Endothelial cell of umbilical vein (primary cell): ENCODE measurements at regions not wholly inside any gene's neighbourhood (a gene's known extent, or its start where the extent isn't known, plus 50 kb on each side); places are given as distances from the start of the nearest gene placed in this dataset.

Experiments
- BruUV-seq: library from RNA; stranded (reverse); fragments of 400-500 nt; replicated peaks from 2 replicates; lab custom pipeline; 2021; lab: Mats Ljungman, UMichigan
- CTCF ChIA-PET: fragments of 300-600, 350-600 bp; sonication (Branson Sonifier 250); formaldehyde crosslinking; loops from one replicate; lab custom pipeline; 2021; ENCODE audit warnings: antibody characterized with exemption, inconsistent platforms; lab: Charles Lee
- POLR2A ChIA-PET: fragments of 300-600, 350-600 bp; sonication (Branson Sonifier 250); formaldehyde crosslinking; loops from one replicate; lab custom pipeline; 2021; ENCODE audit warnings: antibody characterized with exemption, inconsistent platforms; lab: Charles Lee
- DNase-seq: peaks from one replicate; pipeline ENCODE4 v3.0.0-alpha.2; 2011; ENCODE audit warnings: low read depth, low spot score
- FAIRE-seq: peaks from 2 replicates; lab custom pipeline; 2011; peaks lifted over from hg19 to GRCh38; lab: Jason Lieb, UNC
- H2AFZ ChIP-seq: 2 replicates; pipeline ENCODE4 v1.6.0; 2012; ENCODE audit warnings: low read depth, low read length, control low read depth, inconsistent platforms
- H3K27ac ChIP-seq: 2 replicates; pipeline ENCODE4 v1.5.1; 2011; ENCODE audit warnings: low read depth, mild to moderate bottlenecking, control low read depth, low read length, moderate library complexity; ENCODE audit not compliant: insufficient read depth
- H3K27me3 ChIP-seq, 2 experiments: 2 replicates each; pipeline versions ENCODE4 v1.6.0 to v1.6.1; 2011; ENCODE audit warnings: low read length in 2 of 2, mixed read lengths in 1 of 2; ENCODE audit not compliant: control insufficient read depth in 2 of 2, insufficient read depth in 2 of 2
- H3K36me3 ChIP-seq, 2 experiments: 2 replicates in 1 of 2; 3 replicates in 1 of 2; pipeline ENCODE4 v1.5.1; 2011; ENCODE audit warnings: low read length in 2 of 2, mild to moderate bottlenecking in 1 of 2, moderate library complexity in 1 of 2; ENCODE audit not compliant: control insufficient read depth in 2 of 2, insufficient read depth in 2 of 2; ENCODE audit errors: extremely low read depth in 1 of 2
- H3K4me1 ChIP-seq: 3 replicates; pipeline ENCODE4 v1.5.1; 2011; ENCODE audit warnings: mild to moderate bottlenecking, low read length; ENCODE audit not compliant: control insufficient read depth, insufficient read depth; ENCODE audit errors: extremely low read depth
- H3K4me2 ChIP-seq: 2 replicates; pipeline ENCODE4 v1.6.1; 2011; ENCODE audit warnings: low read length, control low read depth, mixed read lengths; ENCODE audit not compliant: insufficient read depth
- H3K4me3 ChIP-seq, 3 experiments: fragments of 200-600 bp in 1 of 3; sonication (generic), shearing (Covaris generic) in 1 of 3; replicated peaks in 1 of 3; 2 replicates each; pipeline ENCODE4 v1.5.1; 2011 to 2016; ENCODE audit warnings: control low read depth in 3 of 3, low read length in 3 of 3, mild to moderate bottlenecking in 2 of 3, inconsistent platforms in 1 of 3, low read depth in 1 of 3, moderate library complexity in 1 of 3; ENCODE audit not compliant: insufficient read depth in 1 of 3
- H3K79me2 ChIP-seq: 2 replicates; pipeline ENCODE4 v1.6.0; 2012; ENCODE audit warnings: low read length, inconsistent platforms; ENCODE audit not compliant: control insufficient read depth, insufficient read depth
- H3K9ac ChIP-seq: replicated peaks from 2 replicates; pipeline ENCODE3; 2011; ENCODE audit warnings: low read length, control low read depth; ENCODE audit not compliant: insufficient read depth; ENCODE audit errors: extremely low read depth
- H3K9me1 ChIP-seq: replicated peaks from 3 replicates; pipeline ENCODE4 v1.6.0; 2011; ENCODE audit warnings: mild to moderate bottlenecking, low read length; ENCODE audit not compliant: control insufficient read depth, insufficient read depth; ENCODE audit errors: extremely low read depth
- H3K9me3 ChIP-seq: replicated peaks from 2 replicates; pipeline ENCODE4 v1.5.1; 2012; ENCODE audit warnings: low read length, inconsistent platforms; ENCODE audit not compliant: control insufficient read depth, insufficient read depth
- H4K20me1 ChIP-seq: replicated peaks from 2 replicates; pipeline ENCODE3; 2011; ENCODE audit warnings: mild to moderate bottlenecking, low read length; ENCODE audit not compliant: control insufficient read depth, insufficient read depth; ENCODE audit errors: extremely low read depth
- EZH2 ChIP-seq: IDR thresholded peaks from 2 replicates; pipeline ENCODE4 v1.6.1; 2012; ENCODE audit warnings: borderline replicate concordance, low read depth, mild to moderate bottlenecking, moderate library complexity, low read length, inconsistent platforms; ENCODE audit not compliant: severe bottlenecking
- FOS ChIP-seq: IDR thresholded peaks from 2 replicates; pipeline ENCODE4 v1.6.1; 2011; ENCODE audit warnings: mild to moderate bottlenecking, low read length, moderate library complexity, borderline replicate concordance; ENCODE audit not compliant: insufficient read depth
- GATA2 ChIP-seq: IDR thresholded peaks from 2 replicates; pipeline ENCODE4 v1.7.0; 2011; ENCODE audit warnings: low read depth, mild to moderate bottlenecking, moderate library complexity, mixed read lengths, low read length; ENCODE audit not compliant: insufficient read length, insufficient read depth
- JUN ChIP-seq: IDR thresholded peaks from 2 replicates; pipeline ENCODE4 v1.6.1; 2011; ENCODE audit warnings: borderline replicate concordance, low read depth; ENCODE audit not compliant: insufficient read length, insufficient read depth
- MYC ChIP-seq: IDR thresholded peaks from one replicate; pipeline ENCODE4 v1.6.1; 2011; ENCODE audit warnings: mild to moderate bottlenecking, low read depth, low read length
- POLR2A ChIP-seq: IDR thresholded peaks from 2 replicates; pipeline ENCODE4 v1.6.1; 2012; ENCODE audit warnings: low read depth, mild to moderate bottlenecking, control low read depth, low read length
- POLR2AphosphoS5 ChIP-seq: IDR thresholded peaks from 2 replicates; pipeline ENCODE4 v1.6.1; 2012; ENCODE audit warnings: low read depth, mild to moderate bottlenecking, control low read depth, low read length, moderate library complexity; ENCODE audit not compliant: insufficient read depth
- dilution Hi-C: fragments of 300-500 bp; cut with MboI; formaldehyde crosslinking; loops from one replicate; pipeline ENCODE4 v1.15.0; 2019; ENCODE audit warnings: low sequenced_read_pairs; ENCODE audit not compliant: extremely low pct_ligation_motif_present
- intact Hi-C: fragments of 100-400 bp; cut with micrococcal nuclease; formaldehyde crosslinking; loops from one replicate; pipeline ENCODE4 v1.10.0; 2022
- TF ChIP-seq, protein P1 (sequence below): IDR thresholded peaks from 2 replicates; pipeline ENCODE4 v1.6.1; 2011; ENCODE audit not compliant: insufficient read depth, insufficient read length
- TF ChIP-seq, protein P2 (sequence below), 2 donors: IDR thresholded peaks; 1 replicate in 1 of 2; 2 replicates in 1 of 2; pipeline ENCODE4 v1.5.1; 2011; ENCODE audit warnings: low read length in 2 of 2, mild to moderate bottlenecking in 2 of 2, moderate library complexity in 2 of 2, control low read depth in 1 of 2, inconsistent platforms in 1 of 2, low read depth in 1 of 2; ENCODE audit not compliant: insufficient read depth in 1 of 2; ENCODE audit errors: extremely low read depth in 1 of 2

- ChIA-PET CTCF (no interaction called here), POLR2A (no interaction called here)
- no peak for TF ChIP-seq POLR2A
- TF ChIP-seq JUN = no peak
- no peak for TF ChIP-seq POLR2AphosphoS5
- TF ChIP-seq, protein P1, sequence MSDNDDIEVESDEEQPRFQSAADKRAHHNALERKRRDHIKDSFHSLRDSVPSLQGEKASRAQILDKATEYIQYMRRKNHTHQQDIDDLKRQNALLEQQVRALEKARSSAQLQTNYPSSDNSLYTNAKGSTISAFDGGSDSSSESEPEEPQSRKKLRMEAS = no peak
- TF ChIP-seq EZH2 = no peak
- TF ChIP-seq FOS = no peak
- TF ChIP-seq, protein P2, sequence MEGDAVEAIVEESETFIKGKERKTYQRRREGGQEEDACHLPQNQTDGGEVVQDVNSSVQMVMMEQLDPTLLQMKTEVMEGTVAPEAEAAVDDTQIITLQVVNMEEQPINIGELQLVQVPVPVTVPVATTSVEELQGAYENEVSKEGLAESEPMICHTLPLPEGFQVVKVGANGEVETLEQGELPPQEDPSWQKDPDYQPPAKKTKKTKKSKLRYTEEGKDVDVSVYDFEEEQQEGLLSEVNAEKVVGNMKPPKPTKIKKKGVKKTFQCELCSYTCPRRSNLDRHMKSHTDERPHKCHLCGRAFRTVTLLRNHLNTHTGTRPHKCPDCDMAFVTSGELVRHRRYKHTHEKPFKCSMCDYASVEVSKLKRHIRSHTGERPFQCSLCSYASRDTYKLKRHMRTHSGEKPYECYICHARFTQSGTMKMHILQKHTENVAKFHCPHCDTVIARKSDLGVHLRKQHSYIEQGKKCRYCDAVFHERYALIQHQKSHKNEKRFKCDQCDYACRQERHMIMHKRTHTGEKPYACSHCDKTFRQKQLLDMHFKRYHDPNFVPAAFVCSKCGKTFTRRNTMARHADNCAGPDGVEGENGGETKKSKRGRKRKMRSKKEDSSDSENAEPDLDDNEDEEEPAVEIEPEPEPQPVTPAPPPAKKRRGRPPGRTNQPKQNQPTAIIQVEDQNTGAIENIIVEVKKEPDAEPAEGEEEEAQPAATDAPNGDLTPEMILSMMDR (IDR thresholded peaks at IDR 0.05; ENCODE audit: extremely low read depth in 1 of 2, insufficient read depth in 1 of 2, low read depth in 1 of 2, low read length in 2 of 2) = no peak
- no peak for TF ChIP-seq GATA2
- TF ChIP-seq MYC = no peak
- Histone ChIP-seq H4K20me1 (no peaks in the 10 kb centered on the region), H3K9me3 (no peaks in the 10 kb centered on the region), H3K9me1 (no peaks in the 10 kb centered on the region), H3K4me3 (no peak overlapping the region), H3K27me3 (no peaks in the 10 kb centered on the region), H3K79me2 (no peaks in the 10 kb centered on the region), H2AFZ (no peak overlapping the region), H3K27ac (no peak overlapping the region), H3K36me3 (no peaks in the 10 kb centered on the region), H3K4me1 (no peaks in the 10 kb centered on the region), H3K4me2 (no peak overlapping the region), H3K9ac (no peak overlapping the region)
- DNase-seq (no peak), FAIRE-seq (no peak)
- intact Hi-C loops (no loop called here), dilution Hi-C loops (no loop called here)
- no TSS peak for BruUV-seq
These were observed 162.4 kb upstream of the PRICKLE2 start for GRCh38 chr3:64387688-64388087.
